ENCODE measurements at regions not wholly inside any gene's neighbourhood (a gene's known extent, or its start where the extent isn't known, plus 50 kb on each side); places are given as distances from the start of the nearest gene placed in this dataset.

DNA sequence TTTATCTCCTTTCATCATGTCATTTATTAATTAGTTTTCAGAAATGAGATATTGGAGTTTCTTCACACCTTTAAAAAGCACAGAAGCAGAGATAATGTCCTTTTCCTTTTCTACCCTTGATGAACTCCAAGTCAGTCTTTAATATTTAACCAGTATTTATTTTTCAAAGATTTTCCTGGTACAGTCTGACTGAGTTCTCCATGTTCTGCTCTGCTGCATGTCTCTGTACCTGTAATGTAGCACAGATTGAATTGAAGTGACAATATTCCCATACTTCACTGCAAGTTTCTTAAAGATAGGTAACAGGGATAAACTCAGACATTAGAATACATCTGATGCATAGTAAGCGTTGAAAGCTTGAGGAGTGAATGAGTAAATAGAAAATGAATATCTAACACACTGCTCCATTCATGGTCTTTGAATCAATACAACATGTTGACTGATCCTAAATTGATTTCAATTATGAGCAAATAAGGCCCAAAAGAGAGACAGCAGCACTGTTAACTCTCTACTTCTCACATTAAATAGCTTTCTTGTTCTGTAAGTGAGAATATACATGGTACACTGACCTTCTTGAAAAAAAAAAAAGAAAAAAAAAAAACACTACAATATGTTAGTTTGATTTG lies 1323.6 kb upstream of the PRR20A start:
- TF ChIP-seq POLR2AphosphoS5 (IDR thresholded peaks at IDR 0.05; ENCODE audit: borderline replicate concordance, low read depth, low read length) (no peak), FOXP2 (optimal IDR thresholded peaks at IDR 0.05; ENCODE audit: control extremely low read depth, extremely low read length, insufficient read depth) (no peak)
